GM12891 (cell line): ENCODE measurements at regions not wholly inside any gene's neighbourhood (a gene's known extent, or its start where the extent isn't known, plus 50 kb on each side); places are given as distances from the start of the nearest gene placed in this dataset.
"Not testable (repeated sequence)": the region's sequence is repeated elsewhere in the genome, so short reads cannot be mapped to it uniquely, and the experiment has no call there.

Source experiments
- POLR2A ChIP-seq: IDR thresholded peaks from 2 replicates; pipeline ENCODE4 v1.6.1; 2011; ENCODE audit warnings: low read depth, low read length, control low read depth
- POLR2AphosphoS5 ChIP-seq: IDR thresholded peaks from 2 replicates; pipeline ENCODE4 v1.6.1; 2011; ENCODE audit warnings: low read depth, low read length, control low read depth
- POU2F2 ChIP-seq: IDR thresholded peaks from 2 replicates; pipeline ENCODE4 v1.6.1; 2011; ENCODE audit warnings: low read depth, mild to moderate bottlenecking, control low read depth, low read length, moderate library complexity
- SPI1 ChIP-seq: IDR thresholded peaks from 2 replicates; pipeline ENCODE4 v1.6.1; 2011; ENCODE audit warnings: low read depth, low read length, control low read depth
- TAF1 ChIP-seq: IDR thresholded peaks from 2 replicates; pipeline ENCODE4 v1.6.1; 2011; ENCODE audit warnings: low read depth, low read length, control low read depth

GRCh38 chrX:73357294-73357693, 89.6 kb upstream of the CDX4 start:
- TF ChIP-seq POLR2AphosphoS5, POLR2A, TAF1, POU2F2, SPI1: not testable (repeated sequence)
